HL-60 (cell line): ENCODE measurements at regions not wholly inside any gene's neighbourhood (a gene's known extent, or its start where the extent isn't known, plus 50 kb on each side); places are given as distances from the start of the nearest gene placed in this dataset.

Experiments used
- CTCF ChIP-seq: IDR thresholded peaks from one replicate; pipeline ENCODE4 v1.5.1; 2011; ENCODE audit warnings: low read length, control low read depth, inconsistent platforms; ENCODE audit not compliant: insufficient read depth
- GABPA ChIP-seq: IDR thresholded peaks from 2 replicates; pipeline ENCODE4 v1.6.1; 2012; ENCODE audit warnings: low read depth
- POLR2AphosphoS5 ChIP-seq: IDR thresholded peaks from 2 replicates; pipeline ENCODE4 v1.6.1; 2012; ENCODE audit warnings: low read depth
- REST ChIP-seq: IDR thresholded peaks from 2 replicates; pipeline ENCODE4 v1.6.1; 2012; ENCODE audit warnings: low read depth; ENCODE audit not compliant: insufficient replicate concordance

- no peak for TF ChIP-seq CTCF
- no peak for TF ChIP-seq REST
- no peak for TF ChIP-seq GABPA
- TF ChIP-seq POLR2AphosphoS5: no peak
These were observed 471.6 kb upstream of the PRKX start for GRCh38 chrX:4185086-4185485.
